Small intestine (tissue), 7 donors: ENCODE measurements at regions not wholly inside any gene's neighbourhood (a gene's known extent, or its start where the extent isn't known, plus 50 kb on each side); places are given as distances from the start of the nearest gene placed in this dataset.

ENCODE experiments used
- DNase-seq, 2 donors: peaks; one replicate each; pipeline versions ENCODE4 v3.0.0 to v3.0.0-alpha.2; 2013
- FAIRE-seq: peaks from 2 replicates; lab custom pipeline; 2012; peaks lifted over from hg19 to GRCh38; lab: Jason Lieb, UNC
- H3K27ac ChIP-seq, 3 donors: one replicate each; pipeline ENCODE4 v1.5.1; 2013; ENCODE audit warnings: low read length in 2 of 3, mild to moderate bottlenecking in 2 of 3, control low read depth in 1 of 3, inconsistent platforms in 1 of 3, low read depth in 1 of 3, moderate library complexity in 1 of 3
- H3K27me3 ChIP-seq, 3 donors: one replicate each; pipeline ENCODE4 v1.6.1; 2013; ENCODE audit warnings: low read length in 3 of 3, inconsistent platforms in 1 of 3; ENCODE audit not compliant: control insufficient read depth in 3 of 3, insufficient read depth in 3 of 3
- H3K36me3 ChIP-seq, 3 donors: one replicate each; pipeline ENCODE4 v1.6.1; 2013; ENCODE audit warnings: low read length in 3 of 3, inconsistent platforms in 1 of 3, low read depth in 1 of 3, mild to moderate bottlenecking in 1 of 3, moderate library complexity in 1 of 3; ENCODE audit not compliant: control insufficient read depth in 3 of 3, insufficient read depth in 2 of 3
- H3K4me1 ChIP-seq, 3 donors: one replicate each; pipeline ENCODE4 v1.6.1; 2013; ENCODE audit warnings: low read length in 2 of 3, inconsistent platforms in 1 of 3, low read depth in 1 of 3, mild to moderate bottlenecking in 1 of 3, moderate library complexity in 1 of 3; ENCODE audit not compliant: control insufficient read depth in 3 of 3, insufficient read depth in 2 of 3
- H3K4me3 ChIP-seq, 3 donors: one replicate each; pipeline ENCODE4 v1.5.1; 2013; ENCODE audit warnings: low read length in 3 of 3, control low read depth in 1 of 3, inconsistent platforms in 1 of 3, low read depth in 1 of 3, mild to moderate bottlenecking in 1 of 3, moderate library complexity in 1 of 3
- H3K9me3 ChIP-seq, 2 donors: one replicate each; pipeline ENCODE4 v1.6.1; 2013; ENCODE audit warnings: low read depth in 1 of 2, low read length in 1 of 2; ENCODE audit not compliant: control insufficient read depth in 2 of 2, insufficient read depth in 1 of 2
- WGBS, 3 donors: extraction: QIAGEN DNeasy Blood & Tissue Kit; methylation state at CpG; one replicate each; pipeline ENCODE4 v1.1.7; 2013; 5-methylcytosine and 5-hydroxymethylcytosine counted together
- donor health status: healthy with polysubstance abuse.
- donor health status: control.
- donor health status: control.
- donor health status: Bipolar disorder and iron deficiency.
- donor health status: healthy.

- no peak for FAIRE-seq
- Histone ChIP-seq H3K27me3 (no peaks in the 10 kb centered on the region), H3K4me3 (no peak overlapping the region), H3K4me1 (no peaks in the 10 kb centered on the region), H3K27ac (no peak overlapping the region), H3K36me3 (no peaks in the 10 kb centered on the region), H3K9me3 (no peaks in the 10 kb centered on the region)
- 47 to 71% (median 55%) methylated on average over 1 of the region's 1 CpG for WGBS, 3 donors
- DNase-seq: no peak
Measured at GRCh38 chr6:133097208-133097607, 143.9 kb upstream of the EYA4 start.

GRCh38 chr6:133099573-133099972, 141.6 kb upstream of the EYA4 start:
- no peak for FAIRE-seq
- DNase-seq: no peak

GRCh38 chr6:133100865-133101264, 140.3 kb upstream of the EYA4 start:
- DNase-seq (no peak), FAIRE-seq (no peak)
- Histone ChIP-seq H3K27me3 (no peaks in the 10 kb centered on the region), H3K27ac (no peak overlapping the region), H3K9me3 (no peaks in the 10 kb centered on the region), H3K4me3 (no peak overlapping the region), H3K36me3 (no peaks in the 10 kb centered on the region), H3K4me1 (no peaks in the 10 kb centered on the region)
- 58 to 75% (median 72%) methylated on average over 3 of the region's 3 CpGs for WGBS, 3 donors

More at GRCh38 chr6:133099573-133099972, 141.6 kb upstream of the EYA4 start:
- no peaks in the 10 kb centered on the region for H3K9me3 ChIP-seq
- no peak overlapping the region for H3K27ac ChIP-seq
- no peak overlapping the region for H3K4me3 ChIP-seq
- H3K36me3 ChIP-seq: no peaks in the 10 kb centered on the region
- H3K27me3 ChIP-seq: no peaks in the 10 kb centered on the region
- H3K4me1 ChIP-seq: no peaks in the 10 kb centered on the region

- no peak overlapping the region for H3K4me3 ChIP-seq
- H3K9me3 ChIP-seq: no peaks in the 10 kb centered on the region
- H3K4me1 ChIP-seq: no peaks in the 10 kb centered on the region
- H3K27ac ChIP-seq: no peak overlapping the region
- no peaks in the 10 kb centered on the region for H3K36me3 ChIP-seq
- FAIRE-seq (no peak), DNase-seq (no peak)
- H3K27me3 ChIP-seq: no peaks in the 10 kb centered on the region
Measured at GRCh38 chr6:133101790-133102189, 139.4 kb upstream of the EYA4 start.

- Histone ChIP-seq H3K27me3 (no peaks in the 10 kb centered on the region), H3K36me3 (no peaks in the 10 kb centered on the region), H3K4me1 (no peaks in the 10 kb centered on the region), H3K27ac (no peak overlapping the region), H3K9me3 (no peaks in the 10 kb centered on the region), H3K4me3 (no peak overlapping the region)
- DNase-seq (no peak), FAIRE-seq (no peak)
- 73 to 74% (median 74%) methylated on average over 2 of the region's 2 CpGs for WGBS, 3 donors
Measured at GRCh38 chr6:133106934-133107333, 134.2 kb upstream of the EYA4 start.

- Histone ChIP-seq H3K27ac (no peak overlapping the region), H3K27me3 (no peaks in the 10 kb centered on the region), H3K4me3 (no peak overlapping the region), H3K36me3 (no peaks in the 10 kb centered on the region), H3K4me1 (no peaks in the 10 kb centered on the region), H3K9me3 (no peaks in the 10 kb centered on the region)
- DNase-seq (no peak), FAIRE-seq (no peak)
- WGBS, 3 donors: 24 to 52% (median 47%) methylated on average over 2 of the region's 2 CpGs
Measured at GRCh38 chr6:133108419-133108818, 132.7 kb upstream of the EYA4 start.

- Histone ChIP-seq H3K36me3 (no peaks in the 10 kb centered on the region), H3K9me3 (no peaks in the 10 kb centered on the region), H3K4me3 (no peak overlapping the region), H3K27me3 (no peaks in the 10 kb centered on the region), H3K4me1 (no peaks in the 10 kb centered on the region), H3K27ac (no peak overlapping the region)
- no peak for DNase-seq
- no peak for FAIRE-seq
- 73 to 90% (median 80%) methylated on average over 1 of the region's 1 CpG for WGBS, 3 donors
Measured at GRCh38 chr6:133114973-133115372, 126.2 kb upstream of the EYA4 start.

GRCh38 chr6:133115946-133116345, 125.2 kb upstream of the EYA4 start:
- no peaks in the 10 kb centered on the region for H3K36me3 ChIP-seq
- no peaks in the 10 kb centered on the region for H3K4me1 ChIP-seq
- no peak for DNase-seq
- H3K9me3 ChIP-seq: no peaks in the 10 kb centered on the region
- H3K27ac ChIP-seq: no peak overlapping the region
- H3K4me3 ChIP-seq: no peak overlapping the region
- no peaks in the 10 kb centered on the region for H3K27me3 ChIP-seq
- no peak for FAIRE-seq
- 55 to 66% (median 56%) methylated on average over 2 of the region's 2 CpGs for WGBS, 3 donors

GRCh38 chr6:133128191-133128590, 113.0 kb upstream of the EYA4 start:
- no peak overlapping the region for H3K27ac ChIP-seq
- 69 to 79% (median 73%) methylated on average over 2 of the region's 2 CpGs for WGBS, 3 donors
- H3K4me3 ChIP-seq: no peak overlapping the region
- DNase-seq (no peak), FAIRE-seq (no peak)
- H3K36me3 ChIP-seq: no peaks in the 10 kb centered on the region
- H3K9me3 ChIP-seq: peaks cover 0 to 4% of the 10 kb centered on the region in 2 donors
- no peaks in the 10 kb centered on the region for H3K27me3 ChIP-seq
- H3K4me1 ChIP-seq: no peaks in the 10 kb centered on the region
